ENCODE measurements at regions not wholly inside any gene's neighbourhood (a gene's known extent, or its start where the extent isn't known, plus 50 kb on each side); places are given as distances from the start of the nearest gene placed in this dataset.

DNA sequence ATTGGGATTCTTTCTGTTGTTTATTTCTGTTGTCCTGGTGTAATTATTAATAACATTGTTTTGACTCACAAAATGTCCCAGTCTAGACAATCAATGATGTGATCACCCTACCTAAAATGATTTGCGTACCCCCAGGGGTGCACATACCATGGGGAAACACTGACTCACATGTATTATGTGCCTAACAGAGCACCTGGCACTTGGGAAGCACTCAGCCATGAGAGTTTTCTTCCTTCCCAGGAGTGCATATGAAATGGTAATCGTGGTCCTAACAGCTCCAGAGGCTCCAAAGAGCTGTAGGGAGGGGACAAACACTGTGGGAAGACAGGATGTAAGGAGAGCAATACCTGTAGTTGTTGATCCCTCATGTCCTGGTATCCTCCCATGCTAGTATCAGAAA lies 187.8 kb upstream of the ERBB4 start:
- no peak for TF ChIP-seq EZH2phosphoT487 (IDR thresholded peaks at IDR 0.05; ENCODE audit: borderline replicate concordance, low read depth, low read length)
- no peak for TF ChIP-seq CTCF (conservative IDR thresholded peaks at IDR 0.05; ENCODE audit: low read length)
